ENCODE measurements at regions not wholly inside any gene's neighbourhood (a gene's known extent, or its start where the extent isn't known, plus 50 kb on each side); places are given as distances from the start of the nearest gene placed in this dataset.
"Not testable (repeated sequence)": the region's sequence is repeated elsewhere in the genome, so short reads cannot be mapped to it uniquely, and the experiment has no call there.

- TF ChIP-seq, protein P1, sequence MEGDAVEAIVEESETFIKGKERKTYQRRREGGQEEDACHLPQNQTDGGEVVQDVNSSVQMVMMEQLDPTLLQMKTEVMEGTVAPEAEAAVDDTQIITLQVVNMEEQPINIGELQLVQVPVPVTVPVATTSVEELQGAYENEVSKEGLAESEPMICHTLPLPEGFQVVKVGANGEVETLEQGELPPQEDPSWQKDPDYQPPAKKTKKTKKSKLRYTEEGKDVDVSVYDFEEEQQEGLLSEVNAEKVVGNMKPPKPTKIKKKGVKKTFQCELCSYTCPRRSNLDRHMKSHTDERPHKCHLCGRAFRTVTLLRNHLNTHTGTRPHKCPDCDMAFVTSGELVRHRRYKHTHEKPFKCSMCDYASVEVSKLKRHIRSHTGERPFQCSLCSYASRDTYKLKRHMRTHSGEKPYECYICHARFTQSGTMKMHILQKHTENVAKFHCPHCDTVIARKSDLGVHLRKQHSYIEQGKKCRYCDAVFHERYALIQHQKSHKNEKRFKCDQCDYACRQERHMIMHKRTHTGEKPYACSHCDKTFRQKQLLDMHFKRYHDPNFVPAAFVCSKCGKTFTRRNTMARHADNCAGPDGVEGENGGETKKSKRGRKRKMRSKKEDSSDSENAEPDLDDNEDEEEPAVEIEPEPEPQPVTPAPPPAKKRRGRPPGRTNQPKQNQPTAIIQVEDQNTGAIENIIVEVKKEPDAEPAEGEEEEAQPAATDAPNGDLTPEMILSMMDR (IDR thresholded peaks at IDR 0.05) = no peak
- DNase-seq = no peak
- Histone ChIP-seq H3K4me1 (peaks cover 0 to 24% (median 18%) of the 10 kb centered on the region in 4 donors), H3K27me3 (no peaks in the 10 kb centered on the region), H3K27ac (no peak overlapping the region), H3K36me3 (no peaks in the 10 kb centered on the region), H3K4me3 (no peak overlapping the region), H3K9me3 (no peaks in the 10 kb centered on the region)
- intact Hi-C loops (cut with DNase I; ENCODE audit: low total_unique reads) = no loop called here
These were observed 192.6 kb upstream of the MSX2 start for GRCh38 chr5:174531782-174532191.

- peak; percentile 84 to 92 for DNase-seq
These were observed 191.6 kb upstream of the MSX2 start for GRCh38 chr5:174532455-174533453.

DNA sequence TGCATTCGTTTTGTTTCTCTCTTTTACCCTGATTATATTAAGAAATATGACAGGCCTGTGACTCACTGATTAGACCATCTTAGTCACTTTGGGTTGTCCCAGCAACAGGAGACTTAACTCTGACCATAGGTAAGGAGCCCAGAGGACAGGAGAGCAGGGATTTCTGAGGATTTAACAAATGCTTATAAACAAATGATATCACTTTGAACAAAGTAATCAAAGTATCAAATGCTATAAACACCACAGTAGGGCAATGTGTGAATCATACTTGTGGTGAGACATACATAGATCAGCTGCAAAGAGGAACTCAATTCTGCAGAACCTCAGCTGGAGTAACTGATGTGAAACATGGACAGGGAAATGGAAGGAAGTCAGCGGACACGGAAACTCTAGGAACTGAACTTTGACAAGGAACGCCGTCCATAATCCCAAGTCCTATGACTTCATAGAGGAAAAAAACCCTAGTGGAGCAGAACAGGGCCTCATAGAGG, 190.6 kb upstream of the MSX2 start:
- no peaks in the 10 kb centered on the region for H3K9me3 ChIP-seq
- no peaks in the 10 kb centered on the region for H3K27me3 ChIP-seq
- TF ChIP-seq, protein P1 (IDR thresholded peaks at IDR 0.05) = no peak
- H3K4me3 ChIP-seq = no peak overlapping the region
- intact Hi-C loops (cut with DNase I; ENCODE audit: low total_unique reads) = no loop called here
- no peak for DNase-seq
- H3K4me1 ChIP-seq = peaks cover 0 to 19% (median 16%) of the 10 kb centered on the region in 4 donors
- no peaks in the 10 kb centered on the region for H3K36me3 ChIP-seq
- H3K27ac ChIP-seq = peak overlapping the region in 1 of 2 donors; percentile 51

More at GRCh38 chr5:174532455-174533453, 191.6 kb upstream of the MSX2 start:
- H3K4me1 ChIP-seq = peaks cover 0 to 19% (median 16%) of the 10 kb centered on the region in 4 donors
- H3K27me3 ChIP-seq = no peaks in the 10 kb centered on the region
- no peaks in the 10 kb centered on the region for H3K36me3 ChIP-seq
- TF ChIP-seq, protein P1 (IDR thresholded peaks at IDR 0.05) = no peak
- intact Hi-C loops (cut with DNase I; ENCODE audit: low total_unique reads) = no loop called here
- H3K9me3 ChIP-seq = no peaks in the 10 kb centered on the region
- H3K4me3 ChIP-seq = peak overlapping the region in 1 of 2 donors; percentile 10
- peak overlapping the region; percentile 27 to 51 for H3K27ac ChIP-seq

- no peak overlapping the region for H3K27ac ChIP-seq
- H3K4me1 ChIP-seq = peaks cover 0 to 19% (median 16%) of the 10 kb centered on the region in 4 donors
- DNase-seq = no peak
- H3K27me3 ChIP-seq = no peaks in the 10 kb centered on the region
- no peaks in the 10 kb centered on the region for H3K36me3 ChIP-seq
- no peak overlapping the region for H3K4me3 ChIP-seq
- TF ChIP-seq, protein P1 (IDR thresholded peaks at IDR 0.05) = no peak
- intact Hi-C loops (cut with DNase I; ENCODE audit: low total_unique reads) = no loop called here
- no peaks in the 10 kb centered on the region for H3K9me3 ChIP-seq
These were observed 188.7 kb upstream of the MSX2 start for GRCh38 chr5:174535669-174536068.

DNA sequence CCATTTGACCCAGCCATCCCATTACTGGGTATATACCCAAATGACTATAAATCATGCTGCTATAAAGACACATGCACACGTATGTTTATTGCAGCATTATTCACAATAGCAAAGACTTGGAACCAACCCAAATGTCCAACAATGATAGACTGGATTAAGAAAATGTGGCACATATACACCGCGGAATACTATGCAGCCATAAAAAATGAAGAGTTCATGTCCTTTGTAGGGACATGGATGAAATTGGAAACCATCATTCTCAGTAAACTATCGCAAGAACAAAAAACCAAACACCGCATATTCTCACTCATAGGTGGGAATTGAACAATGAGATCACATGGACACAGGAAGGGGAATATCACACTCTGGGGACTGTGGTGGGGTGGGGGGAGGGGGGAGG, 184.6 kb upstream of the MSX2 start:
- H3K4me1 ChIP-seq, H3K36me3 ChIP-seq, H3K27ac ChIP-seq, DNase-seq, H3K9me3 ChIP-seq, H3K27me3 ChIP-seq, H3K4me3 ChIP-seq: not testable (repeated sequence)
- intact Hi-C loops (cut with DNase I; ENCODE audit: low total_unique reads) = loop anchor here (10.0 kb wide), 1 partner anchor 185 kb away; the partner anchor contains the start of gene MSX2

DNA sequence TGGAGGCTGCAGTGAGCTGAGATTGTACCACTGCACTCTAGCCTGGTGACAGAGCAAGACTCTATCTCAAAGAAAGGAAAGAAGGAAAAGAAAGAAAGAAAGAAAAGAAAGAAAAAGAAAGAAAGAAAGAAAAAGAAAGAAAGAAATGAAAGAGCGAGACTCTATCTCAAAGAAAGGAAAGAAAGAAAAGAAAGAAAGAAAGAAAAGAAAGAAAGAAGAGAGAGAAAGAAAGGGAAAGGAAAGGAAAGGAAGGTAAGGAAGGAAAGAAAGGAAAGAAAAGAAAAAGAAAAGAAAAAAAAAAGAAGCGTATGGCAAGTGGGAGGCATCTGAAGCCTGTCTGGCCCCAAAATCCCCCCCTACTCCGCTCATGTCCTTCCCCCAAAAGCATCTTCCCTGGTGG, 182.3 kb upstream of the MSX2 start:
- Histone ChIP-seq H3K9me3 (no peaks in the 10 kb centered on the region), H3K4me1 (no peaks in the 10 kb centered on the region), H3K27me3 (no peaks in the 10 kb centered on the region), H3K36me3 (no peaks in the 10 kb centered on the region), H3K4me3 (no peak overlapping the region), H3K27ac (no peak overlapping the region)
- intact Hi-C loops (cut with DNase I; ENCODE audit: low total_unique reads) = loop anchor here (10.0 kb wide), 1 partner anchor 183 kb away; the partner anchor contains the start of gene MSX2
- no peak for DNase-seq
- TF ChIP-seq, protein P1 (IDR thresholded peaks at IDR 0.05) = no peak
